ENCODE measurements at regions not wholly inside any gene's neighbourhood (a gene's known extent, or its start where the extent isn't known, plus 50 kb on each side); places are given as distances from the start of the nearest gene placed in this dataset.

GRCh38 chr14:65936342-65936975 is 523.9 kb downstream of the FUT8 start:
- DNase-seq (ENCODE audit: low read depth): no peak

GRCh38 chr14:65937079-65937959 is 524.8 kb downstream of the FUT8 start:
- DNase-seq (ENCODE audit: low read depth): no peak

DNA sequence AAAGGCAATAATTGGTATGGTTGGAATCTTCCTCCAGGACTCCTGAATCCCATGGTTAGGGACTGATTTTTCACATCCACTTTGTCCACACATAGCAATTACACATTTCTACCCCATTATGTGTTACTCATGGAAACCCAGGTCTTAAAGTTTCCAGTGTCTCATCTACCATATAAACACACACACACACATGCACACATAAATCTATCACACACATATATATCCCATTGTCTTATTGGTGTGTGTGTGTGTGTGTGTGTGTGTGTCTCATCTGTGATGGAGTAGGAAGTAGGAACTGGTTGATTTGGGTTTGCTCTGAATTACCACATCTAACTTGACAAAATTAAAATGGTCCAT is 525.4 kb downstream of the FUT8 start:
- no peak for DNase-seq (ENCODE audit: low read depth)

- DNase-seq (ENCODE audit: low read depth): no peak
Observed at GRCh38 chr14:65938738-65939137, 526.2 kb downstream of the FUT8 start.

DNA sequence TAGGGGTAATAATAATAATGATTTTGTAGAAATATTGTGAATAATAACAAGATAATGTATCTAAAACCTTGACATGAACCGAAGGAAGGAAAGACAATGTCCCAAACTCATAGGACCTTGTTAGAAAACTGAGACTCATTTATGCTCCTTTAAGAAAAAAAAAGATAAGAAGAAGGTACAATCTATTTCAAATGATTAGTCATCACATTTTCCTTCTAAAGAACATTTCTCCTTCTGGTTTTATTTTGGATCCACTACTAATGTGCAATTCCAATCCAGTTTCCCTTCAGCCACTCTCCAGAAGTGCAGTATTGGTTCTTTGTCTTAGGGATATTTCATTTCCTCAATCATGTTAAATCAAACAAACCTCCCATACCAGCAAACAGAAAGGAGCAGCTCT is 526.7 kb downstream of the FUT8 start:
- DNase-seq (ENCODE audit: low read depth): no peak

DNA sequence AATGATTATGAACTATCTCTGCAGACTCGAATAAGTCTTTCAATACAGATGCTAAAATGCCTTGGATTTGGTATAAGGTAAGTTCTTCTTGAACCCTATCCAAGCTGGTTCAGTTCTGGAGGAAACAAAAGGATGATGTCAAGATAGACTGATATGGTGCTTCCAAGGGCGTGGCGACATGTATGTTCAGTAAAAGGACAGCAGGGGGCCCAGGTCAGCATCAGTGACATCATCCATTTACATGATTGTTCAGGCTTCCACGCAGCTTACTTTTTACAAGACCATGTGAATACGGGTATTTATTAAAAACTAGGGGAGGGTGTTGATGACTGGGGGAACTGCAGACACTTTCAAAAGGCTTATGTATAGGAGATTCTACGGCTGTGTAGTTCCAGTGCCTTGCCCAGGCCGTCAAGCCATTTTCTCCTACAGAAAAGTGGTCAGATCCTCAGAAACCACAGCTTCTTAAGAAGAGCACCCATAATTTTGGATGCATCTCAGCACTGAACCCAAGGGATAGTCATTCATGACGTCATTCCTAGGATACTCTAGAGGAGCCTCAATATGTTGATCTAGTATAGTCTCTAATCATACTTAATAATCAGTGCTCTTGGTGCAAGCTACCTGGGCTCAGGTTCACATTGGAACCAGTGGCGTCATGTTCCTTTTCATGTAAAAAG is 527.7 kb downstream of the FUT8 start:
- DNase-seq (ENCODE audit: low read depth): no peak

GRCh38 chr14:65941091-65941490 is 528.6 kb downstream of the FUT8 start:
- DNase-seq (ENCODE audit: low read depth): no peak

DNA sequence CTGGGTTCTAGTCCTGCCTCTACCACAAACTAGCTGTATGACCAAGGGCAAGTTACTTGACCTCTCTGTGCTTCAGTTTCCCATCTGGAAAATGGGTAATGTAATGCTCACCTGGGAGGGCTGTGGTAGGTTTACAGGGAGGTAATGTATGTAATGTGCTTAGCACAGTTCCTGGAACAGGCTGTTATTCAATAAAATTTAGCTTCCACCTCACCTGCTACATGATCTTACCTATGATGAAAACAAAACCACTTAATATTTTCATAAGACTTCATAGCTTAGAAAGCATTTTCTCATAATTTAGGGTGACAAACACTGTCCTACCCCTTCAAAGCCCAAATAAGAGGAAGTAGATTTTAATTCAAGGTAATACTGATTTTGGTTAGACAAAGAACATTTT is 530.6 kb downstream of the FUT8 start:
- DNase-seq (ENCODE audit: low read depth): no peak

DNA sequence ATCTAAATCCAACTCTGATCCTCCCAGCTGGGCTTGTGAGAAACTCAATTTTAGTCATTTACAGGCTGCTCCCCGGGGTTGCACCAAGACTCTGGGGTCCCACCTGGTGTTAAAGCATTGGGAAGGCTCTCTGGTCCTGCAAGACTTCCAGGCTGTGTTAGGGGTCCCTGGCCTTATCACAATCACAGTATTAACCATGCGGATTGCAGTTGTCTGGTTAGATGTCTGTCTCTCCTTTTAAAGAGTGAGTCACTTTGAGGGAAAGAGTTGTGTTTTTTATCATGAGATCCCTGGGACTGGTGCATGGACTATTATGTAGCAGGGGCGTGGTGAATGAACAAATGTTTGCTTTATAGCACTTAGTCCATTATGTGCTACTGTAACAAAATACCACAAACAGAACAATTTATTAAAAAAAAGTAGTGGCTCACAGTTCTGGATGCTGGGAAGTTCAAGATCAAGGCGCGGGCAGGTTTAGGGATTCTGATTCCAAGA is 531.4 kb downstream of the FUT8 start:
- no peak for DNase-seq (ENCODE audit: low read depth)

DNA sequence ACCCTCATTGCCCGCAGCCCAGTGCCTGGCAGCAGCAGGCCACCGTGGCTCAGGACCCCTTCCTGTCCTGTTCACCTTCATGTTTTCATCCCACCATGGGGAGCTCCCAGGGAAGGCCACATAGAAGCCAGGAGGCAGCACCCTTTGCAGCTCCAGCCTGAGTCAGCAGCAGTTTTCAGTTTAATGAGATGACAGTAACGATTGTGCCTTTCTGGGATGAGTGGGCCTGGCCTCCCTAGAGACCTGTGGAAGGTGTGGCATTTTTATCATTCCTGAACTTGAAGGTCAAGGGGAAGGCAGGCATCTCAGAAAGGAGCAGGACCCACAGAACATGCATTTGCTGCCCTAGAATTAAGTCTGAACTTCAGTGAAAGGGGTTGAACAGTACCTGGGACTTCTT is 532.8 kb downstream of the FUT8 start:
- no peak for DNase-seq (ENCODE audit: low read depth)

DNA sequence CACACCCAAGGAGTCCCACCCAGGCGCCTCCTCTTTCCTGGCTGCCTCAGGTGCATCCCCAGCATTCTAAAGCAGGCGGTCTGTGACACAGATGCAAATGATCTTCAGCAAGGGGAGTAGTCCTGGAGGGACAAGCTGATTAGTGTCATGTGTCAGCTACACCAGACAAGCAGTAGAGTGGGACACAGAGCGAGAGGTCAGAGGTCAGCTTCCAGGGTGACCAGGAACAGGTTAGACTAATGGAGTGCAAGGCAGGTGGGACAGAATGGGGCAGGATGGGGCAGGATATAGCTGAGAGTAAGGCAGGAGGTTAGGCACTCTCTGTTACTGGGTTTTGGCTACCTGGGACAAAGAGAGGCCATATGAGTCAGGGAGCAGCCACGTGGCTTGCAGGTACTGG is 534.0 kb downstream of the FUT8 start:
- DNase-seq (ENCODE audit: low read depth): no peak

DNA sequence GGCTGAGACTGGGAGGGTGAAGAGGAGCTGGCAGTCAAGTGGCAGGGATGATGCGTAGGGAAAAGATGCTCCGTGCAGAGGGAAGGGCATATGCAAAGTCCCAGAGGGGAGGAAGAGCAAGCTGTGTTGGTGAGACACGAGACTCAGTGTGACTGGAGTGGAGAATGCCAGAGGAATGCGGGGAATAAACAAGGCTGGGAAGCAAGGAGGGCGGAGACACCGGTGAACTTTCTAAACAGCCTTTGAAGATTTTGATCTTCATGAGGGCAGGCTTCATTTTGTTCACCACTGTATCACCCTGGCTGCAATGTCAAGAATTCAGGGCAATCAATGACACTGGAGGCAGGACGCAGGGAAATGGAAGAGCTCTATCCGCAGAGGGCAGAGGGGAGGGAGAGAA is 535.8 kb downstream of the FUT8 start:
- DNase-seq (ENCODE audit: low read depth): no peak

GRCh38 chr14:65949711-65950516 is 536.3 kb upstream of the CCDC196 start:
- DNase-seq (ENCODE audit: low read depth): no peak

GRCh38 chr14:65954942-65955341 is 531.2 kb upstream of the CCDC196 start:
- DNase-seq (ENCODE audit: low read depth): no peak

DNA sequence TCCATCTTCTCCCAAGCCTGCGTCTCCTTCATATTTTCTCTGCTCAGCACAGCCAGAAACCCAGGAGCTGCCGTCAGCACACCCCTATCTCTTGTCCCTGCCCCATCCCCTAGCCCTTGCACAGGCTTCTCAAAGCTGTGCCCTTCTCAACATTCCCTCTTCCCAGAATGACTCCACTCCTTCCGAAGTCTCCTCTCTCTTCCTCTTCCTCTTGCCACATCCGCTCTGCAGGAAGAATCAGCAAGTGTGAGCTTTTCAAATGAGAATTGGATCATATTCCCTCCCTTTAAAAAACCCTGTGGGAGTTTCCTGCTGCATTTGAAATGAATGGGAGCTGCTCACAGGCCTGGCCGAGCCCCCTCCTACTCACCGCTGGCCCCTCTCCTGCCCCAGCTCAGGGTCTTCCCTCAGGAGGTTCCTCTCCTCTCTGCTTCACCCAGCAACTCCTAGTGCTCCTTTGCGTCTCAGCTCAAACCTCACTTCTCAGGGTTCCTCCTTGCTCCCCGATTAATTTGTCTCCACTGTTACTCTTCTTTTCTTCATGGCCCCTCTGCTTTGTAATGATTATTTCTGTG is 528.5 kb upstream of the CCDC196 start:
- no peak for DNase-seq (ENCODE audit: low read depth)

DNA sequence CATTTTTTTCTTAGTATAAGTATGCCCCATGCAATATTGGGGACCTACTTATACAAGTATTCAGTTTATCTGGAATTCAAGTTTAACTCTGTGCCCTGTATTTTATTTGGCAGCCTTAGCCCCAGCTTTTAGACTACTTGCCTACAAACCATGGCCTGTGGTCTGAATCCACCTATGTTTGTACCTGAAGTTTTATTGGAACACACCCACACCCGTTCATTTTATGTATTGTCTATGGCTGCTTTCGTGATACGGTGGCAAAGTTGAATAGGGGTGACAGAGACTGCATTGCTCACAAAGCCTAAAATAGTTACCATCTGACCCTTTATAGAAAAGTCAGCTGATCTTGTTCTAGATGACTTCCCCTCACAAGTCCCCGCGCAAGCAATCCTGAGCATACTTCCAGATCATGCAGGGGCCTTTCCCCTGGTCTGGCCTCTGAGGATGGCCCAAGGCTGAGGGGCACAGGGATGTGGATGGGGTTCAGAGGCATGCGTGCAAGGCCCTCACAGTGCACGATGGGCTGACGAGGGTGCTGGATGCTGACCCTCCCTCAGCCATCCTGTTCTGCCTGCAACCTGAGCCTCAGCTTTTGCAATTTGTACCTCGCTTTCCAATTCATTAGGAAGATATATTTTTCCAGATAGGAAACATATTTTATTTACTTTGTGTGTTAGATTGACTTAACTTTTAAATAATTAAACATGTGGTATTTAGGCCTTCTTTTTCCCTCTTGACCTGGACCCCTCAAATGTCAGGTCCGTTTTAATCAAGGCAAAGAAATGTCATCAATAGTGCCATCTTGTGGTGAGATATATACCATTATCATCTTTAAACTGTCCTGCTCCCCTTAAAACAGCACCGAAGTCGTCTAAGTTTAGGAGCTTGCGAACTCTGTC is 527.3 kb upstream of the CCDC196 start:
- DNase-seq (ENCODE audit: low read depth): no peak

GRCh38 chr14:65959563-65960024 is 526.6 kb upstream of the CCDC196 start:
- no peak for DNase-seq (ENCODE audit: low read depth)

- DNase-seq (ENCODE audit: low read depth): no peak
Observed at GRCh38 chr14:65961004-65961403, 525.2 kb upstream of the CCDC196 start.

GRCh38 chr14:65962952-65963351 is 523.2 kb upstream of the CCDC196 start:
- no peak for DNase-seq (ENCODE audit: low read depth)

DNA sequence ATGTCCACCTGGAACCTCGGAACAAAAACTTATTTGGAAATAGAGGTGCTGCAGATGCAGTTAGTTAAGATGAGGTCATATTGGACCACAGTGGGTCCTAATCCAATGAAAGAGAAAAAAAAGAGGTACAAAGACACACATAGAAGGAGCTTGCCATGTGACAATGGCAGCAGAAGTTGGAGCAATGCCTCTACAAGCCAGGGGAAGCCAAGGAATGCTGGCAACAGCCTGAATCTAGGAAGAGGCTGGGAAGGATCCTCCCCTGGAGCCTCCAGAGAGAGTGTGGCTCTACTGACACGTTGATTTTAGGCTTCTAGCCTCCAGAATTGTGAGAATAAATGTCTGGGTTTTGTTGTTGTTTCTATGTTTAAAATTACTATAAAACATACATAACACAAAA is 521.8 kb upstream of the CCDC196 start:
- DNase-seq (ENCODE audit: low read depth): no peak

GRCh38 chr14:65966188-65966587 is 520.0 kb upstream of the CCDC196 start:
- DNase-seq (ENCODE audit: low read depth): no peak
